OCI-LY7 (cell line): ENCODE measurements at regions not wholly inside any gene's neighbourhood (a gene's known extent, or its start where the extent isn't known, plus 50 kb on each side); places are given as distances from the start of the nearest gene placed in this dataset.

ENCODE experiments used
- CTCF ChIP-seq: fragments of 200-600 bp; sonication (generic); conservative IDR thresholded peaks from 2 replicates; pipeline ENCODE4 v1.5.1; 2014; ENCODE audit warnings: mild to moderate bottlenecking, antibody characterized with exemption, low read length, moderate library complexity, mixed read lengths
- EZH2phosphoT487 ChIP-seq: fragments of 200-600 bp; sonication (generic); IDR thresholded peaks from 2 replicates; pipeline ENCODE4 v1.6.1; 2018; ENCODE audit warnings: low read depth, borderline replicate concordance, mild to moderate bottlenecking, mixed run types, antibody characterized with exemption, low read length, moderate library complexity, mixed read lengths

- TF ChIP-seq CTCF (no peak), EZH2phosphoT487 (no peak)
Measured at GRCh38 chr18:67232991-67233390, 283.5 kb downstream of the DSEL start.
